Gastrocnemius medialis (tissue), 4 donors: ENCODE measurements at regions not wholly inside any gene's neighbourhood (a gene's known extent, or its start where the extent isn't known, plus 50 kb on each side); places are given as distances from the start of the nearest gene placed in this dataset.

Experiments
- CTCF ChIP-seq, 5 experiments: fragments of 450-650 bp in 3 of 5; fragments of 200-600 bp in 2 of 5; sonication (generic) in 2 of 5; IDR thresholded peaks in 4 of 5; conservative IDR thresholded peaks in 1 of 5; 1 replicate in 4 of 5; 2 replicates in 1 of 5; pipeline ENCODE4 v1.5.1; 2016 to 2019; ENCODE audit warnings: antibody characterized with exemption in 5 of 5, mild to moderate bottlenecking in 3 of 5, moderate library complexity in 3 of 5
- POLR2A ChIP-seq, 2 donors: fragments of 450-650 bp; IDR thresholded peaks; one replicate each; pipeline ENCODE4 v1.6.1; 2017; ENCODE audit warnings: antibody characterized with exemption in 2 of 2, mild to moderate bottlenecking in 2 of 2, moderate library complexity in 2 of 2

GRCh38 chr10:128573281-128573845 lies 447.1 kb upstream of the MKI67 start:
- TF ChIP-seq CTCF (IDR thresholded peaks at IDR 0.05 in 4 of 5, conservative IDR thresholded peaks at IDR 0.05 in 1 of 5) (no peak), POLR2A (IDR thresholded peaks at IDR 0.05) (no peak)
